ENCODE measurements at regions not wholly inside any gene's neighbourhood (a gene's known extent, or its start where the extent isn't known, plus 50 kb on each side); places are given as distances from the start of the nearest gene placed in this dataset.

DNA sequence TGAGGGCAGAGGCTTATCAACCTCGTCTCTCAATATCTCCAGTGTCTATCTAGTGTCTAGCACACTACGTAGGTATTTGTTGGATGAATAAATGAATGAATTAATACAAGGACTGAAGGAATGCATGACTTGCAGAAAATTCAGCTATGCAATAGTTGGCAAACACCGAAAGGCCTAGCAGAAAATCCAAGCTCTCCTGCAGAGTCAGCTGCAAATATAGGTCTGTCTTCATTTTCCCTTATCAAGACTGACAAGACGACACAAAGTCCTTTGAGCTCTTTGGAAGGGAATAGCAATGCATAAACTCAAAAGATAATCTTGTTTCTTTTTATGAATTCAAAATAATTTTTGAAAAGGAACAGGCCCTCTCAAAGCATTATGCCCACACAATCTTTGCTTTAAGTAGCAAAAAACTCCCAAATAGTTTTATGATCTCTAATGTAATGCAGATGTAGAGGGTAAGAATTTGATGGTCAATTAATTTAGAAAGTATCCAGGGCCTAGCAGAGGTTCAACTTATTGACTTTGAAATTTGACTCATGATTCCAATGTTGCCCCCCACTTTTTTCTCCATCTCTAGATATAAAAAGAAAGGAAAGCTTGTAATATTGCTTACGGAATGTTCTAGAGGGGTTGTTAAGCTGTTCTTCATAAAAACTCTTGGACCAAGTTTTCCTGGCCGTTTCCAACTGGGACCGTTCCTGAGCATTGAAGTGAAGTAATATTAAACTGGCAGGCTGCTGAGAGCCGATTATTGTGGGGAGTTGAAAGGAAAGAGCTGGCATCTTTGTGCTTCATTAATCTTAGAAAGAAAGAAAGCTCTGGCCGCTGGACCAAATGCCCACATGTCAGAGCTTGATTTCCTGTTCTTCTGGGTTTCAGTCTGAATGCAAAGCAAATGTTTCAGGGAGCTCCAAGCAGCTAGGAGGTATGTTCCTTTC is 227.3 kb downstream of the HS3ST3A1 start:
- no peak overlapping the region for H3K27ac ChIP-seq
- H3K36me3 ChIP-seq, result no peaks in the 10 kb centered on the region
- intact Hi-C loops (cut with DNase I; ENCODE audit: low total_unique reads), result no loop called here
- H3K27me3 ChIP-seq, result no peaks in the 10 kb centered on the region
- H3K4me1 ChIP-seq, result no peaks in the 10 kb centered on the region
- 73 to 76% (median 74%) methylated on average over 9 of the region's 9 CpGs for WGBS, 5 donors
- no peak for DNase-seq
- no peaks in the 10 kb centered on the region for H3K9me3 ChIP-seq
- no peak overlapping the region for H3K4me3 ChIP-seq
- no peak for TF ChIP-seq EP300 (IDR thresholded peaks at IDR 0.05)
- TF ChIP-seq, protein P1, sequence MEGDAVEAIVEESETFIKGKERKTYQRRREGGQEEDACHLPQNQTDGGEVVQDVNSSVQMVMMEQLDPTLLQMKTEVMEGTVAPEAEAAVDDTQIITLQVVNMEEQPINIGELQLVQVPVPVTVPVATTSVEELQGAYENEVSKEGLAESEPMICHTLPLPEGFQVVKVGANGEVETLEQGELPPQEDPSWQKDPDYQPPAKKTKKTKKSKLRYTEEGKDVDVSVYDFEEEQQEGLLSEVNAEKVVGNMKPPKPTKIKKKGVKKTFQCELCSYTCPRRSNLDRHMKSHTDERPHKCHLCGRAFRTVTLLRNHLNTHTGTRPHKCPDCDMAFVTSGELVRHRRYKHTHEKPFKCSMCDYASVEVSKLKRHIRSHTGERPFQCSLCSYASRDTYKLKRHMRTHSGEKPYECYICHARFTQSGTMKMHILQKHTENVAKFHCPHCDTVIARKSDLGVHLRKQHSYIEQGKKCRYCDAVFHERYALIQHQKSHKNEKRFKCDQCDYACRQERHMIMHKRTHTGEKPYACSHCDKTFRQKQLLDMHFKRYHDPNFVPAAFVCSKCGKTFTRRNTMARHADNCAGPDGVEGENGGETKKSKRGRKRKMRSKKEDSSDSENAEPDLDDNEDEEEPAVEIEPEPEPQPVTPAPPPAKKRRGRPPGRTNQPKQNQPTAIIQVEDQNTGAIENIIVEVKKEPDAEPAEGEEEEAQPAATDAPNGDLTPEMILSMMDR (IDR thresholded peaks at IDR 0.05), result no peak
- no peak for TF ChIP-seq POLR2AphosphoS5 (IDR thresholded peaks at IDR 0.05)
- no peak for TF ChIP-seq POLR2A (IDR thresholded peaks at IDR 0.05)

DNA sequence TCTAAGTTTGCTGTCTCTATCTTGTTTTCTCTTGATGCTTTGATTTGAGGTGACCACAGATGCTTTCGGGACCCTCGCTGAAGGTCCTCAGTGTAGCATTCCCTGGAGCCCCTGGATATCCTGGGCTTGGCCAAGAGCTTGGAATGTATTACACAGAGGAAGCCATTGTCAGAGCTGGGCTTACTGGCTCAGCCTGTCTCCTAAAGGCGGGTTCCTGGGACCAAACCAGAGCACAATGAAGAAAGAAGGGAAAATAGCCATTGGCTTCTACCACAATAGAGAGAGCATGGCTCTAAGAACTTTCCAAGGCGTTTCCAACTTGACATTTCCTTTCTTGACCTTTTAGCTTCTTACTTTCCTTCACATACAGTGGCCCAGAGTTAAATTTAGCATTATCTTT is 229.3 kb downstream of the HS3ST3A1 start:
- no peaks in the 10 kb centered on the region for H3K4me1 ChIP-seq
- no peak overlapping the region for H3K4me3 ChIP-seq
- H3K36me3 ChIP-seq, result no peaks in the 10 kb centered on the region
- TF ChIP-seq, protein P1 (IDR thresholded peaks at IDR 0.05), result no peak
- TF ChIP-seq POLR2AphosphoS5 (IDR thresholded peaks at IDR 0.05) (no peak), POLR2A (IDR thresholded peaks at IDR 0.05) (no peak), EP300 (IDR thresholded peaks at IDR 0.05) (no peak)
- H3K27me3 ChIP-seq, result no peaks in the 10 kb centered on the region
- WGBS, 5 donors, result 75 to 91% (median 84%) methylated on average over 4 of the region's 4 CpGs
- no peak overlapping the region for H3K27ac ChIP-seq
- intact Hi-C loops (cut with DNase I; ENCODE audit: low total_unique reads), result no loop called here
- DNase-seq, result no peak
- no peaks in the 10 kb centered on the region for H3K9me3 ChIP-seq

DNA sequence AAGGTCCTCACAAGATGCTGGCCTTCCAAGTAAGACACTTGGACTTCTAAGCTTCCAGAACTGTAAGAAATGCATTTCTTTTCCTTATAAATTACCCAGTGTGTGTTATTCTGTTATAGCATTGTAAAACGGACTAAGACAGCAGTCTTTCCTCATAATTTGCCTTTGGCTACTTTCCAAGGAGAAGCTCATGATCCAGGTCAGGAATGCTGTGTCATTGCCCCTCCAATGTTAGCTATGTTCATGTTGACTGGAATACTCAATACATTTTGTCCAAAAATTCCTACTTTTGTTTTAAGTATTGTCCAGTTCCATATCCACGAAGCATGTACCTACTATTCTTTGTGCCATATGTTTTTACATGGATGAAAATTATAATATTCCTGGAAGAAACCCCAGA is 234.6 kb downstream of the HS3ST3A1 start:
- WGBS, 5 donors, result 59 to 77% (median 64%) methylated on average over 2 of the region's 2 CpGs
- Histone ChIP-seq H3K36me3 (no peaks in the 10 kb centered on the region), H3K27me3 (no peaks in the 10 kb centered on the region), H3K9me3 (no peaks in the 10 kb centered on the region), H3K4me1 (no peaks in the 10 kb centered on the region), H3K4me3 (no peak overlapping the region), H3K27ac (no peak overlapping the region)
- TF ChIP-seq POLR2AphosphoS5 (IDR thresholded peaks at IDR 0.05) (no peak), POLR2A (IDR thresholded peaks at IDR 0.05) (no peak), EP300 (IDR thresholded peaks at IDR 0.05) (no peak)
- TF ChIP-seq, protein P1 (IDR thresholded peaks at IDR 0.05), result no peak
- no peak for DNase-seq
- intact Hi-C loops (cut with DNase I; ENCODE audit: low total_unique reads), result no loop called here

DNA sequence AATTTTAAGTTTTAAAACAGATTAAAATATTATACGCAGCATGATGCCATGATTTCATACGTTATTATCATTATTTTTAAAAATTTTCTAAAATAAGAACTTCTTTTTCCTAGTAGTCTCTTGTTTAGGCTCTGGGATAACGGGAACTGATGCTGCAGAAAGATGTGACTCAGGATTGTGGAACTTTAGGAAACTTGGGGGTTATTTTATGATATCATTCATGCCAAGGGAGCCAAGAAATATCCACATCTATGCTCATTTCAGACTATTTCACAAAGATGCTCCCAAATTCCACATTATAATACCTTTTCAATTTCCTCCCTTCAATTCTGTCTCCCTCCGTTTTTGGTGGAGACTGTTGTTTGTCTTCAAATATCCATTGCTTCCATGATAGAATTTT is 236.4 kb downstream of the HS3ST3A1 start:
- H3K27me3 ChIP-seq, result no peaks in the 10 kb centered on the region
- intact Hi-C loops (cut with DNase I; ENCODE audit: low total_unique reads), result no loop called here
- no peaks in the 10 kb centered on the region for H3K36me3 ChIP-seq
- no peaks in the 10 kb centered on the region for H3K4me1 ChIP-seq
- H3K27ac ChIP-seq, result no peak overlapping the region
- WGBS, 5 donors, result 82 to 97% (median 88%) methylated on average over 4 of the region's 4 CpGs
- no peaks in the 10 kb centered on the region for H3K9me3 ChIP-seq
- no peak overlapping the region for H3K4me3 ChIP-seq
- no peak for DNase-seq
- TF ChIP-seq POLR2AphosphoS5 (IDR thresholded peaks at IDR 0.05), result no peak

DNA sequence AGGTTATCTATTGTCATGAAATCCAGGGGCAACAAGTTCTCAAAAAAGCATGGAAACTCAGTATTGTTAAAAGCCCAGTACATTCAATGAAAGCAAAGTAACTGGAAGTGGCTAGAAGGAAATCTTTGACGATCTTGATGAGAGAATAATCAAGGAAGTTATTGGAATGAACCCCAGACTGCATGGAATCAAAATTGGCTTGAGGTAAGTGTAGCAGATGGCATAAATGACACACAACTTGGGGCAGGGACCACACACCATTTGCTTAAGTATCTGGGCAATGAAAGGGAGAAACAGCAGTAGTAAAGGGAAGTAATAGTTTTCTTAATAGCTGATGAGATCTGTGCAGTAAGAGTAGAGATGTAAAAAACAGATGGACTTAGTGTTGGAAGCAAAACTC is 238.0 kb downstream of the HS3ST3A1 start:
- Histone ChIP-seq H3K4me1 (no peaks in the 10 kb centered on the region), H3K9me3 (no peaks in the 10 kb centered on the region), H3K27ac (no peak overlapping the region), H3K36me3 (no peaks in the 10 kb centered on the region), H3K27me3 (no peaks in the 10 kb centered on the region), H3K4me3 (no peak overlapping the region)
- 29 to 75% (median 59%) methylated on average over 1 of the region's 1 CpG for WGBS, 5 donors
- intact Hi-C loops (cut with DNase I; ENCODE audit: low total_unique reads), result no loop called here
- DNase-seq, result no peak
- TF ChIP-seq POLR2AphosphoS5 (IDR thresholded peaks at IDR 0.05), result no peak
- no peak for TF ChIP-seq POLR2A (IDR thresholded peaks at IDR 0.05)
- TF ChIP-seq EP300 (IDR thresholded peaks at IDR 0.05), result no peak
- TF ChIP-seq, protein P1 (IDR thresholded peaks at IDR 0.05), result no peak

Measured in stomach (tissue), 8 donors.